ENCODE measurements at regions not wholly inside any gene's neighbourhood (a gene's known extent, or its start where the extent isn't known, plus 50 kb on each side); places are given as distances from the start of the nearest gene placed in this dataset.

GRCh38 chr3:34957677-34958076 lies 681.6 kb upstream of the ARPP21 start:
- in situ Hi-C loops (cut with HindIII; ENCODE audit: low pct_unique_long_range_greater_than_20kb, low sequenced_read_pairs): no loop called here
- DNase-seq (ENCODE audit: low read depth in 1 of 2, low spot score in 1 of 2): no peak
- no peak for TF ChIP-seq JUND (IDR thresholded peaks at IDR 0.05; ENCODE audit: low read depth)

DNA sequence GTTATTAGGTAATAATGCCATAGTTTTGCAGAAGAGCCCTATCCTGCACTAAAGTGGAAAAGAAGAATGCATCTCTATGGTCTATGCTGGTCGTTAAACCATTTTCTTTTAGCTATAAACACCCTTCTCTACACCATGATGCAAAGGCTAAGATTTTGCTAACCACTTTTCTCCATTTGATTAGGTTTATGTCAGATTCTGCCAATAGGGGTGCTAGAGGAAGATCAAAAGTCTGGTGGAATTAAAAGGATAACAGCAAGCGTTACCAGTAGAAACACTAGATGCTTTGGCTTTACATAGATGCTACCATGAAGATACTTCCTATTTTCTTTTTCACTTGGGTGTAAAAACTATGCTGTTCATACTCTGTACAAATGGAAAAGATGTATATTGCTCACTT lies 669.8 kb upstream of the ARPP21 start:
- TF ChIP-seq JUND (IDR thresholded peaks at IDR 0.05; ENCODE audit: low read depth): no peak
- in situ Hi-C loops (cut with HindIII; ENCODE audit: low pct_unique_long_range_greater_than_20kb, low sequenced_read_pairs): no loop called here
- no peak for DNase-seq (ENCODE audit: low read depth in 1 of 2, low spot score in 1 of 2)

DNA sequence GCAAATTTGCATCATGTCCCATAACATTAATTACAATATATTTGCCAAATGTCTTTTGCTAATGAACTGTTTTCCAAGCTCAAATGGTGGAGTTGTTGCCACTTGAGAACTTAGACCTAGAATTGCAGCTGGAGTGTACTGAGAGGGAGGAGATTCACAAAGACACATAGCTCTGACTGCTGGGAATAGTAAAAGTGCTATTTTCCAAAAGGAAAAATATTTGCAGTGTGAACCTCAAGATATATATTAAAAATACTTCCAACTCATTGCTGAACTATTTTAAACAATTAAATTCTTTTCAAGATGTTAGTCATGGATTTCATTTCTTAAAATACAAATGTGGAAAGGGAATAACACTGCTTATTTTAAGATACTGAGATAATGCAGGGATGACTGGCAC lies 666.8 kb upstream of the ARPP21 start:
- TF ChIP-seq JUND (IDR thresholded peaks at IDR 0.05; ENCODE audit: low read depth): no peak
- DNase-seq (ENCODE audit: low read depth in 1 of 2, low spot score in 1 of 2): no peak
- in situ Hi-C loops (cut with HindIII; ENCODE audit: low pct_unique_long_range_greater_than_20kb, low sequenced_read_pairs): no loop called here

DNA sequence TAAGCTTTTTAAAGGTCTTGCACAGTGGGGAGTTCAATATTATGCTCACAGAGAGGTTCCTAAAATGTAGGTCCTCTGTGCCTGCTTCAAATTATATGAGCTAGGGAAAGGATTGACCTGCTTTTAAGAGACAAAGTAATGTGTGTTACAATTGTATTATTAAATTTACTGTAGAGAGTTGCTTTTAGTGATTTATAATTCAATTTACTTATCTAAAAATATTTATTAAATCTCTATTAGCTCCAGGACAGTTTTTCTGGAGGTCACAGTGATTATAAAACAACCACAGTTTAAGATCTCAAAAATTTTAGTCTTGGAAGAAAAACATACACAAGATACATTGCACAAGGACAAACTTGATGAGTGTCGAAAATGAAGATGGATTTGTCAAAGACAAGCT lies 665.7 kb upstream of the ARPP21 start:
- DNase-seq (ENCODE audit: low read depth in 1 of 2, low spot score in 1 of 2): no peak
- in situ Hi-C loops (cut with HindIII; ENCODE audit: low pct_unique_long_range_greater_than_20kb, low sequenced_read_pairs): no loop called here
- TF ChIP-seq JUND (IDR thresholded peaks at IDR 0.05; ENCODE audit: low read depth): no peak

GRCh38 chr3:34983631-34984030 lies 655.7 kb upstream of the ARPP21 start:
- no peak for DNase-seq (ENCODE audit: low read depth in 1 of 2, low spot score in 1 of 2)
- no peak for TF ChIP-seq JUND (IDR thresholded peaks at IDR 0.05; ENCODE audit: low read depth)
- in situ Hi-C loops (cut with HindIII; ENCODE audit: low pct_unique_long_range_greater_than_20kb, low sequenced_read_pairs): no loop called here

- TF ChIP-seq JUND (IDR thresholded peaks at IDR 0.05; ENCODE audit: low read depth): no peak
- no peak for DNase-seq (ENCODE audit: low read depth in 1 of 2, low spot score in 1 of 2)
- in situ Hi-C loops (cut with HindIII; ENCODE audit: low pct_unique_long_range_greater_than_20kb, low sequenced_read_pairs): no loop called here
These were observed 651.0 kb upstream of the ARPP21 start for GRCh38 chr3:34988296-34988695.

GRCh38 chr3:34995796-34996430 lies 643.4 kb upstream of the ARPP21 start:
- no peak for TF ChIP-seq JUND (IDR thresholded peaks at IDR 0.05; ENCODE audit: low read depth)
- in situ Hi-C loops (cut with HindIII; ENCODE audit: low pct_unique_long_range_greater_than_20kb, low sequenced_read_pairs): no loop called here
- no peak for DNase-seq (ENCODE audit: low read depth in 1 of 2, low spot score in 1 of 2)

- DNase-seq (ENCODE audit: low read depth in 1 of 2, low spot score in 1 of 2): no peak
- TF ChIP-seq JUND (IDR thresholded peaks at IDR 0.05; ENCODE audit: low read depth): no peak
- in situ Hi-C loops (cut with HindIII; ENCODE audit: low pct_unique_long_range_greater_than_20kb, low sequenced_read_pairs): no loop called here
These were observed 640.4 kb upstream of the ARPP21 start for GRCh38 chr3:34998902-34999301.

- in situ Hi-C loops (cut with HindIII; ENCODE audit: low pct_unique_long_range_greater_than_20kb, low sequenced_read_pairs): no loop called here
- DNase-seq (ENCODE audit: low read depth in 1 of 2, low spot score in 1 of 2): no peak
- TF ChIP-seq JUND (IDR thresholded peaks at IDR 0.05; ENCODE audit: low read depth): no peak
These were observed 627.1 kb upstream of the ARPP21 start for GRCh38 chr3:35012214-35012613.

DNA sequence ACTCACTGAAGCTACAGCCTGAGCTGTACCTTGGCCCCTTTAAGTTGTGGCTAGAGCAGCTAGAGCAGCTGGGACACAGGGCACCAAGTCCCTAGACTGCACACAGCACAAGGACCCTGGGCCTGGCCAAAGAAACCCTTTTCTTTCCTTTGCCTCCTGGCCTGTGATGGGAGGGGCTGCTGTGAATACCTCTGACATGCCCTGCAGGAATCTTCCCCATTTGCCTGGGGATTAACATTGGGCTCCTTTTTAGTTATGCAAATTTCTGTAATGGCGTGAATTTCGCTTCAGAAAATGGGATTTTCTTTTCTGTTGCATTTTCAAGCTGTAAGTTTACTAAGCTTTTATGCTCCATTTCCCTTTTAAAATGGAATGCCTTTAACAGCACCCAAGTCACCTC lies 611.2 kb upstream of the ARPP21 start:
- no peak for DNase-seq (ENCODE audit: low read depth in 1 of 2, low spot score in 1 of 2)
- in situ Hi-C loops (cut with HindIII; ENCODE audit: low pct_unique_long_range_greater_than_20kb, low sequenced_read_pairs): no loop called here
- no peak for TF ChIP-seq JUND (IDR thresholded peaks at IDR 0.05; ENCODE audit: low read depth)

DNA sequence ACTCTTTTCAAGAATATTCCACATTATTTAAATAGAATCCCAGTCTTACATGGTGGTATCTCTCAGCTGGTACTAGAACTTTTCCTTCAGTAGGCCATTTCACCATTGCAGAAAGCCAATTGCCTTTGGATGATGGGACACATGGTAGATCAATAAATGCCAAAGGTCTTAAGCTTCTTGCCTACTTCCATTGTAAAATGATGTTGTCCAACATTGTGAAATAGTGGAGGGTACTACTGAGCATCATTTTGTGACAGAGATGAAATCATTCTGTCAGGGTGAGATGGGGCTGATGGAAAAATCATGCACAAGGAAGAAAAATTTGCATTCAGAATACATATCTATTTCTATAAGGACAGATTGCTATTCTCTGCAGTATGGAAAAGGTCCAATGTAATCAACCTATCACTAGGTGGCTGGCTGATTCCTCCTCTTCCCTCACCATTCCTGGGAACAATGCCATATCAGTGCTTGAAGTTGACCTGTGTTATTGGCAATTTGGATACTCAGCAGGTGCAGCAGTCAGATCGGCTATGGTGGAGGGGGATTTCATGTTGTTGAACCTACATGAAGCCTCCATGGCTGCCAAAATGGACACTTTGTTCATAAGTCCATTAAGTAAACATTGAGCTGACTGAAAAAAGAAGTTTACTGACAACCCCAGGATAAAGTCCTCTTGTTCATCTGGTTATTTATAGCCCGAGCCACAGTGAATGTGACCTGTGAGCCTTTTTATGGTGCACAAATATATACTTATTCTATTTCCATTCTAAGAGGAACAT lies 596.9 kb upstream of the ARPP21 start:
- TF ChIP-seq JUND (IDR thresholded peaks at IDR 0.05; ENCODE audit: low read depth): no peak
- no peak for DNase-seq (ENCODE audit: low read depth in 1 of 2, low spot score in 1 of 2)
- in situ Hi-C loops (cut with HindIII; ENCODE audit: low pct_unique_long_range_greater_than_20kb, low sequenced_read_pairs): no loop called here

DNA sequence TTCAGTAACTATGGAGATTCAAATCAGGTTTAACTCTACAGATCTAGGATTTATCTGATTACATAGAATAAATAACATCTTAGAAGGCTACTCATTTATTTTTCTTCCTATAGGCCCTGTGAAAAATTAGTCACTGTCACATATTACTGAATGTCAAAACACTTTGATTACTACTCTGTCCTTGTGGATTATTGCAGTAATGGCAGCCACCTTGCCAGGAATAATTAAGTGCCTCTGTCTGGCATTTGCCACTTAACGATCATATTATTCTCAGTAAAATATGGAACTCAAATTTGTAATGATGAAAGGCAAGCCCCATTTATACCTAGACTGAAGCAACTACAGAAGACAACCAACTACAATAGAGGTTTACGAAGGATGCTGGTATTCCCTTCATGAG lies 596.3 kb upstream of the ARPP21 start:
- TF ChIP-seq JUND (IDR thresholded peaks at IDR 0.05; ENCODE audit: low read depth): no peak
- in situ Hi-C loops (cut with HindIII; ENCODE audit: low pct_unique_long_range_greater_than_20kb, low sequenced_read_pairs): no loop called here
- DNase-seq (ENCODE audit: low read depth in 1 of 2, low spot score in 1 of 2): no peak

- in situ Hi-C loops (cut with HindIII; ENCODE audit: low pct_unique_long_range_greater_than_20kb, low sequenced_read_pairs): no loop called here
- no peak for DNase-seq (ENCODE audit: low read depth in 1 of 2, low spot score in 1 of 2)
- TF ChIP-seq JUND (IDR thresholded peaks at IDR 0.05; ENCODE audit: low read depth): no peak
These were observed 595.1 kb upstream of the ARPP21 start for GRCh38 chr3:35044190-35044589.

GRCh38 chr3:35045118-35045517 lies 594.2 kb upstream of the ARPP21 start:
- no peak for DNase-seq (ENCODE audit: low read depth in 1 of 2, low spot score in 1 of 2)
- in situ Hi-C loops (cut with HindIII; ENCODE audit: low pct_unique_long_range_greater_than_20kb, low sequenced_read_pairs): no loop called here
- TF ChIP-seq JUND (IDR thresholded peaks at IDR 0.05; ENCODE audit: low read depth): no peak
